HG03135 (cell line): ENCODE measurements at regions not wholly inside any gene's neighbourhood (a gene's known extent, or its start where the extent isn't known, plus 50 kb on each side); places are given as distances from the start of the nearest gene placed in this dataset.
"Not testable (repeated sequence)": the region's sequence is repeated elsewhere in the genome, so short reads cannot be mapped to it uniquely, and the experiment has no call there.

Source experiments
- ATAC-seq: cut with Tn5 transposase; IDR thresholded peaks from one replicate; pipeline ENCODE4 v1.9.1; 2021; ENCODE audit warnings: mild to moderate bottlenecking, moderate library complexity; ENCODE audit not compliant: unreplicated experiment

- no peak for ATAC-seq
These were observed 179.2 kb upstream of the PROK2 start for GRCh38 chr3:71964170-71964569.

DNA sequence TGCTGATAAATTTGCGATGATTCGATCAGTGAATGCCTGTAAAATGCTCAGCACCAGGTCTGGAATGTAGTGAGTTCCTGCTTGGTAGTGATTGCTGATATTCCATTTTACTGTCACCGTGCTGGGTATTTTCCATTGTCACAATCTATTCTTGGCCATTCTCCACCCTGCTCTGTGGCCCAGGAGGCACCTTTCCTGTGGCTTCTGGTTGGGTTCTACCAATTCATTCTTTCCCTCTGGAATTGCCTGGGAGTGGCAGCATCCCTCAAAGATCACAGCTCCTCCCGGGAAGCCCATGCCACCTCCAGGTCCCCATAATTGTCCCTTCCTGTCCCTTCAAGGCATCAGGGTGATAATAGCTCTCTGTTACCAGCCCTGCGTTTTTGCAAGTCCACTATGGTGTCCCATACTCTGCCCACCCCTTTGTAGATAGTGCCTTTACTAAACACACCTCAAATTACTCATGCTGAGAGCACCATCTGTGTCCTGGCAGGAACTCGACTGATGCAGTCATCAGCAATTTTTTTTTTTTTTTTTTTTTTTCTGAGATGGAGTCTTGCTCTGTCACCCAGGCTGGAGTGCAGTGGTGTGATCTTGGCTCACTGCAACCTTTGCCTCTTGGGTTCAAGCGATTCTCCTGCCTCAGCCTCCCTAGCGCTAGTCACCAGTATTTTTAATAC is 177.8 kb upstream of the PROK2 start:
- no peak for ATAC-seq

DNA sequence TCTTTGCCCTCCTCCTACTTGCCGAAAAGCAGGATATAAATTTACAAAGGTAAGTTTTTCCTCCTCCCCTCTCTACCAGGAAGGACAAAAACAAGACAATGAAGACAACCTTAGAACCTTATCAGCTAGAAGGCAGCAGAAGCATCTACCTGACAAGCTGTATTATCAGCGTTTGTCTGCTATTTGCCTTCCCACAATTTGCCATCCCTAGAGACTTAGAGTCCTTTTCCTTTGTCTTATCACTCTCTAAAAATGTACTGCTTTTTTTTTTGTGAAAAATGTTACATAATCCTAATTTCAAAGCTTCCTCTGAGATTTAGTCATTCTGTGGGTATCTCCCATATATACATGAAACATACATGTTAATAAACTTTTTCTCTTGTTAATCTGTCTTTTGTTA is 176.9 kb upstream of the PROK2 start:
- ATAC-seq, result no peak

DNA sequence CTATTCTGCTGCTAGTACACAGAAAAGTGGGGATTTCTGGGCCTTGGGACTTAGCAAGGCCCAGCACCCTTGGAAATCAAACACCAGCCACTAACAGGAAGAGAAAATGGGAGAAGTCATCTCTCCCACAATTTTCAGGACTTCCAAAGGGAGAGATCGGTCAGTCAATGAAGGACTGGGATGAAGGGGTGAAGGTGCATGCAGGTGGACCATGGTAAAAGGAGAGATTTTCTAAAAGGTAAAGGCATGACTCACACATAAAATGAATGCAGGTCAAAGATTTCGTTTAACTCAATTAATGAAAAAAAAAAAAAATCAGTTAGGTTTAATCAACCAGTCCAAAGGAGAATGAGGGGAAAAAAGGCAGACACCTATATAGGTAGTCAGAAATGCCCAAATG is 176.4 kb upstream of the PROK2 start:
- ATAC-seq, result no peak

GRCh38 chr3:71958533-71958932 is 173.6 kb upstream of the PROK2 start:
- ATAC-seq, result no peak

DNA sequence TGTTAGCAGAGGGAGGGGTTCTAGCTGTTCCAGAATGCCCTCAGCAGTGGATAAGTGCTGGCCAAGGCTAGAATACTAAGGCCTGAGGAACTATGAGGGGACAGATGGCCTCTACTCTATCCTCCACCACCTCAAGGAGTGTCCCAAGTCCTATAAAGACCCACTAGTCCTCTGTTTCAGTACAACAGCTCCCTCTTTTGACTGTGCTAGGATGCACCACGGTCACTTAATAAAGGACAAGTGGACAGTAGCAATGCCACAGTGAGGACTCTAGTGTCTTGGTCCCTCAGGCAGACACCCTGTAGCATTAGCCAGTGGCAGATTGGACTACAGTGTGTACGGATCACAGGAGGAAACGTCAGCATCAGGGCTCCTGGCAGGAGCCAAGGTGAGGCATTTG is 171.8 kb upstream of the PROK2 start:
- no peak for ATAC-seq

DNA sequence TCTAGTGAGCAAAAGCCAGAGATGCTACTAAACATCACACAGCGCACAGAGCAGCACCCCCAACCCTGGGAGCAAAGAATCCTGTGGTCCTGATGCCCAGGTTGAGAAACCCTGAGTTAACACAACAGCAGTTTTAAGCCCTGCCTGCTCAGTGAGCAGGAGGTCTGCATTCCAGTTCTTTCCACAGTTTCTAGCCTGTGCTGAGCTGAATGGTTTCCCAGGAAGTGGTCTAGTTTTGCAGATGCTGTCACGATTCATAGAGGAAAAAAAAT is 171.1 kb upstream of the PROK2 start:
- ATAC-seq, result no peak

- ATAC-seq, result no peak
These were observed 170.5 kb upstream of the PROK2 start for GRCh38 chr3:71955240-71956068.

DNA sequence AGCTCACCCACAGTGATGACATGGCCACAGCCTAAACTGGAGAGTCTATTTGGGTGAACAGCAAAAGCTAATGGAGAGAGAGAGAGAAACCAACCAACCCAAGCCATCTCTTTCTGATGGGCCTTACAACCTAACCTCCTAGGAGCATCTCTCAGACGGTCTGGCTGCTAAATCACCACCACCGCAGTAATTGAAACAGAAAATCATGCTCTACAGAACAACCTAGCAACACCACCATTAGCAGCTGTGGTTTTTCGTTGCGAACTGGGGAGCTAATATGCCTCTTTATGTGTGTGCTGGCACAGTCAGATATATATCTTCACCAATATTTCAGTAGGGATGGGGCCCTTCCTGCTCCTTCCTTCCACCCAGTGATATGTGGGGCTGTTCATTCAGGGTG is 166.9 kb upstream of the PROK2 start:
- no peak for ATAC-seq

GRCh38 chr3:71951361-71951760 is 166.4 kb upstream of the PROK2 start:
- no peak for ATAC-seq

GRCh38 chr3:71949442-71949841 is 164.5 kb upstream of the PROK2 start:
- ATAC-seq, result no peak

- ATAC-seq, result no peak
These were observed 159.6 kb upstream of the PROK2 start for GRCh38 chr3:71944482-71945065.

GRCh38 chr3:71942432-71943187 is 157.7 kb upstream of the PROK2 start:
- no peak for ATAC-seq

DNA sequence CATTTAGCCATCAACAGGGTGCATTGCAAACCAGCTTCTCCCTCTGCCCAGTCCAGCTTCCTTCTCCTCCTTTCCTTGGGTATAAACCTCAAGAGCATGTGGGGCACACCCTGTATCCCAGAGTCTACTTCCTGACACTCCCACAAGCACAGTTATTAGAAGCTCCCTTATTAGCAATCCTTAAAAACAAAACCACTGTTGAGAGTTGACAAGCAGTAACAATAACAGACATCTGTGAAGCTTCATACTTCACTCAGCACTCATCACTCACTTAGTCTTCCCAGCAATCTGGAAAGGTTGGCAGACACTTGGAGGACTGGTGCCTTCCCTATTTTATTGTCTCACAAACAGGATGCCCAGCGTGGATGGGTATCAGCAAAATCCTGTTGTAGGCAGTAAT is 155.5 kb upstream of the PROK2 start:
- ATAC-seq, result no peak

GRCh38 chr3:71938081-71938480 is 153.1 kb upstream of the PROK2 start:
- ATAC-seq, result not testable (repeated sequence)

DNA sequence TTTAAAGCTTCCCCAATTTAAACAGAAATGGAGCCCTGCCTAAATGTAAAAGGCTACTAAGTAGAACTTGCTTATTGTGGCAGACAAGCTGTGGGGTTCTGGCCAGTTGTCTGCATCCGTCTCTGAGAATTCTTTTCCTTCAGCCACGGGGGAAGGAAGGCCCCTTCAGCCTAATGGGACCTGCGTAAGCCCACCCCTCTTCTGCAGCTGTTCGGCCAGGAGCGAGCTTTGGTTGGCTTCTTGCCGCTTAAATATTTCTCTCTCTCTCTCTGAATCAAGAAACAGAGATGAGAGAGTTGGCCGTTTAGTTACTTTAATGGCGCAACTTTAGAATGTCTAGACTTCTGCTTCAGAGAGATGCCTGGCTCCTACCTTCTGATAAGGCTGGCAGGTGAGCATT is 151.7 kb upstream of the PROK2 start:
- ATAC-seq, result no peak

DNA sequence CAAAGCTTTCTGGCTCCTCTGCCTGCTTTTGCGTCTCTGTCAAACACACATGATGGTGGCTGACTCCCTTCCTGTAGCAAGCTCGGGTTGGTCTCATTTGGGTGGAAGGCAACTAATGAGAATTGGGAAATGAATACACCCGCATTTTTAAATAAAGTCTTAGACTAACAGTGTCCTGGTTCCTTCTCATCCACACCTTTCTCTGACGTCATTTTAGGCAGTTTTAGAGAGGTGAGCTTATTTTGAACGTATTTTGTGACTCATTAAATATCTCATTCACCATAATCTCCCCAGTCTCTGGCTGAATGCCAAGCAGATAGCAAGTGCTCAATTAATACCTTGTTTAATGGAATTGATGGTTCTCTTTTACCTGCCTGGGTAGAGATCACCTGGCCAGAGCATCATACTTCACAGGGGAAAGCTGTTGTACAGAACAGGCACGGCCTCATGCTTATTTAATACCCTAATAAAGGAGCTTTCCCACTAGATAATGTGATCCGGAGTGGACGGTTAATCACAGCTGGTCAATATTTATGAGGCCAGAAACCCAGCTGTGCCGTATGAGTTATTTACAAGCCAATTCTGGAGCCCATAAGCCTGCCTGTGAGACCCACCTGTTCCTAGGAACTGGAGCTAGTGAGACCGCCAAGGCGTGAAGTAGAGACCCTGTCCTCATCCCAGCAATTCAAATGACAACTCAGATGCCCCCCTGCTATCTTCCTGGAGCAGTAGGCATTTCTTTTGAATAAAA is 149.7 kb upstream of the PROK2 start:
- ATAC-seq, result no peak

DNA sequence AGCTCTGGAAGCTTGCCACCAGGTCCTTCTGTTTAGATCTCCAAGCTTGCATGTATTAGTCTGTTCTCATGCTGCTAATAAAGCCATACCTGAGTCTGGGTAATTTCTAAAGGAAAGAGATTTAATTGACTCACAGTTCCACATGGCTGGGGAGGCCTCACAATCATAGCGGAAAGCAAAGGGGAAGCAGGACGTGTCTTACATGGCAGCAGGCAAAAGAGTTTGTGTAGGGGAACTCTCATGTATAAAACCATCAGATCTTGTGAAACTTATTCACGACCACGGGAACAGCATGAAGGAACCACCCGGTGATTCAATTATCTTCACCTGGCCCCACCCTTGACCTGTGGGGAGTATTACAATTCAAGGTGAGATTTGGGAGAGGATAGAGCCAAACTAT is 147.0 kb upstream of the PROK2 start:
- no peak for ATAC-seq

DNA sequence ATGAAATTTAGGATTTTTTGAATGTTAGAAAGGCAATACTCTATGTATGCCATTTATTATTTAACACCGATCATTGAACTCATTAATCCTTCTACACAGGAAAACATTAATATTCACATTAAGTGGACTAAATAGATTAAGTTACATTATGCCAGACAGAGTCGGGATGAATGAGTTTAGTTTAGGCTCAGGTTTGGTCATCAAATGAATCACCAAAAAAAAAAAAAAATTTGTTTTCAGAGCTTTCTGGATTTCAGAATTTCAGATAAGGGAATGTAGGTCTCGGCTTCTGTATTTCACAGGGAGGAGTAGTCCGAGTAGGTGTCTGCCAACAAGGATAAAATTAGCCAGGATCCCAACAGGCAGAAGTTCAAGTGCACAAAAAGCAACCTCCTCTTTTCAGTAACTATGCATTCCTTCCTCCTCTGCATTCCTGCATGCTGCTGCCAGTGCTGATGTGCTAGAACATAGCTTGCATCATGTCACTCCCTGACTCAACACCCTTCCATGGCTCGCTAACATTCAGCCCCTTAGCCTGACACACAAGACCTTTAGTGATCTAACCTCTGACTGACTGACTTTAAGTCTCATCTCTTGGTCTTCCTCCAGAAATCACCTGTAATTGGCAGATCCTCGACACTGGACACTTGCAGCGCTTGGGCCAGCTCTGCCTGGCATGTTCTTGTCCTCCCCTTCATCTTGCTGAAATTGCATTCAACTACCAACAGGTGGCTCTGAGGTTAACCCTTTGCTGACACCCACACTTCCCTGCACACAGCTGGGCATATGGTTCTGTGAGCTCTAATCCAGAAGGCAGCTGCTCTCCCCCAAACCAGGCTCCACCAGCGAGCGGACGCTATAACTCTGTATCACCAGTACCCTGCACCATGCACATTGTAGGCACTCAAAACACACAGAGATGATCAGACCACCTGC is 145.4 kb upstream of the PROK2 start:
- no peak for ATAC-seq

DNA sequence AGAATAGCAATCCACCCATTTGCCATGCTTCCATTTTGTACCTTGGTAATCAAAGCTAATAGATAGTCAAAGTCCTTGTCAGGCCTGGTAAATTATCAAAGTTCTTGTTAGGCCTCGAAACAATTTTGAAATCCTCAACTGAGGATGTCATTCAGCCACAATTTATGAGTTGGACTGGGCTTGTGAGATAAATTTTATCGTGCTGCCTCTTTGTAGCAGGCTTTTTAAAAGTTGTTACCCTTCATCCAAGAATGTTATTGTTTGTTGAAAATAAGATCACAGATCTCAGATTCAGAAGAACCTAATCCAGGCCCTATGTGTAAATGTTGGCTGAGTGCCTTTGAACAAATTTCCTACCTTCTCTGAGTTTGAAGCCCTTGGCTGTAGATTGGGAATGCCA is 143.3 kb upstream of the PROK2 start:
- no peak for ATAC-seq
